B cell (primary cell): ENCODE measurements at regions not wholly inside any gene's neighbourhood (a gene's known extent, or its start where the extent isn't known, plus 50 kb on each side); places are given as distances from the start of the nearest gene placed in this dataset.

Source experiments
- ATAC-seq: fragments of 200-7000 bp; cut with Tn5 transposase; one replicate; pipeline ENCODE4 v1.10.0; 2021; ENCODE audit warnings: low read depth, mild to moderate bottlenecking, moderate number of reproducible peaks, moderate library complexity
- CTCF ChIA-PET: fragments of 350-600 bp; sonication (Branson Sonifier 250); formaldehyde crosslinking; loops from one replicate; lab custom pipeline; 2021; ENCODE audit warnings: antibody characterized with exemption, inconsistent platforms; lab: Charles Lee
- POLR2A ChIA-PET: fragments of 350-600 bp; sonication (Branson Sonifier 250); formaldehyde crosslinking; loops from one replicate; lab custom pipeline; 2021; ENCODE audit warnings: antibody characterized with exemption; lab: Charles Lee
- DNase-seq: peaks from one replicate; pipeline ENCODE4 v3.0.0; 2013
- H2AFZ ChIP-seq: 2 replicates; pipeline ENCODE4 v1.6.1; 2012; ENCODE audit warnings: mild to moderate bottlenecking, low read depth, low read length; ENCODE audit not compliant: insufficient read depth, poor library complexity, severe bottlenecking
- H3K27ac ChIP-seq, 2 donors: 1 replicate in 1 of 2; 2 replicates in 1 of 2; pipeline ENCODE4 v1.5.1; 2012 to 2013; ENCODE audit warnings: low read length in 2 of 2, mild to moderate bottlenecking in 2 of 2, moderate library complexity in 1 of 2
- H3K27me3 ChIP-seq, 4 experiments: fragments of 200-600 bp in 1 of 4; sonication (generic) in 1 of 4; replicated peaks in 1 of 4; 1 replicate in 2 of 4; 2 replicates in 2 of 4; pipeline versions ENCODE4 v1.6.1 to v1.7.0; 2013 to 2016; ENCODE audit warnings: low read length in 3 of 4, mild to moderate bottlenecking in 2 of 4, mixed read lengths in 1 of 4, moderate library complexity in 1 of 4; ENCODE audit not compliant: insufficient read depth in 4 of 4, control insufficient read depth in 3 of 4; ENCODE audit errors: control extremely low read depth in 1 of 4
- H3K36me3 ChIP-seq, 2 experiments: replicated peaks in 1 of 2; 1 replicate in 1 of 2; 2 replicates in 1 of 2; pipeline versions ENCODE4 v1.6.1 to v1.7.1; 2013; ENCODE audit warnings: low read length in 1 of 2; ENCODE audit not compliant: insufficient read depth in 2 of 2, control insufficient read depth in 1 of 2; ENCODE audit errors: control extremely low read depth in 1 of 2, extremely low read depth in 1 of 2
- H3K4me1 ChIP-seq, 2 donors: fragments of 200-600 bp in 1 of 2; sonication (generic) in 1 of 2; 1 replicate in 1 of 2; 2 replicates in 1 of 2; pipeline versions ENCODE4 v1.5.1 to v1.6.1; 2013 to 2017; ENCODE audit warnings: low read length in 2 of 2; ENCODE audit not compliant: control insufficient read depth in 2 of 2, insufficient read depth in 2 of 2
- H3K4me2 ChIP-seq: replicated peaks from 2 replicates; pipeline ENCODE3; 2012; ENCODE audit warnings: mild to moderate bottlenecking, low read depth, low read length; ENCODE audit not compliant: poor library complexity, severe bottlenecking
- H3K4me3 ChIP-seq, 5 experiments: fragments of 200-600 bp in 1 of 5; sonication (generic) in 1 of 5; 1 replicate in 3 of 5; 2 replicates in 2 of 5; pipeline versions ENCODE4 v1.5.1 to v1.7.0; 2011 to 2016; ENCODE audit warnings: low read length in 4 of 5, mild to moderate bottlenecking in 4 of 5, low read depth in 2 of 5, control low read depth in 1 of 5, moderate library complexity in 1 of 5; ENCODE audit not compliant: insufficient read depth in 1 of 5; ENCODE audit errors: control extremely low read depth in 1 of 5, extremely low read depth in 1 of 5
- H3K79me2 ChIP-seq: fragments of 200-600 bp; sonication (generic); one replicate; pipeline ENCODE4 v1.6.0; 2016; ENCODE audit warnings: low read length; ENCODE audit not compliant: control insufficient read depth, insufficient read depth
- H3K9ac ChIP-seq: fragments of 200-600 bp; sonication (generic); 2 replicates; pipeline ENCODE4 v1.6.1; 2017; ENCODE audit warnings: mild to moderate bottlenecking, low read length, moderate library complexity
- H3K9me3 ChIP-seq, 3 donors: one replicate each; pipeline versions ENCODE4 v1.6.1 to v1.7.1; 2013; ENCODE audit warnings: low read length in 2 of 3; ENCODE audit not compliant: control insufficient read depth in 2 of 3, insufficient read depth in 1 of 3; ENCODE audit errors: control extremely low read depth in 1 of 3
- H4K20me1 ChIP-seq: 2 replicates; pipeline ENCODE4 v1.6.0; 2012; ENCODE audit warnings: mild to moderate bottlenecking, low read length; ENCODE audit not compliant: insufficient read depth, control insufficient read depth, poor library complexity, severe bottlenecking
- H3K27ac Mint-ChIP-seq: one replicate; pipeline ENCODE4 v1.8.0; 2021; ENCODE audit warnings: mixed read lengths
- H3K27me3 Mint-ChIP-seq: one replicate; pipeline ENCODE4 v1.8.0; 2021; ENCODE audit warnings: mixed read lengths
- H3K4me1 Mint-ChIP-seq: one replicate; pipeline ENCODE4 v1.8.0; 2021; ENCODE audit warnings: mixed read lengths
- H3K4me3 Mint-ChIP-seq: one replicate; pipeline ENCODE4 v1.8.0; 2021; ENCODE audit warnings: mixed read lengths
- H3K9me3 Mint-ChIP-seq: one replicate; pipeline ENCODE4 v1.8.0; 2022; ENCODE audit warnings: mixed read lengths; ENCODE audit not compliant: insufficient read depth
- EZH2 ChIP-seq: IDR thresholded peaks from 2 replicates; pipeline ENCODE4 v1.6.1; 2012; ENCODE audit warnings: borderline replicate concordance, low read depth, mild to moderate bottlenecking, moderate library complexity, low read length; ENCODE audit not compliant: insufficient read depth, poor library complexity, severe bottlenecking
- WGBS: methylation state at CpG from one replicate; pipeline ENCODE4 v1.1.5; 2013; ENCODE audit warnings: missing lambda C conversion rate; ENCODE audit not compliant: insufficient coverage; 5-methylcytosine and 5-hydroxymethylcytosine counted together
- intact Hi-C: fragments of 100-400 bp; cut with micrococcal nuclease; formaldehyde crosslinking; loops from one replicate; pipeline ENCODE4 v1.10.0; 2022
- TF ChIP-seq, protein P1 (sequence below): fragments of 200-600 bp; IDR thresholded peaks from one replicate; pipeline ENCODE4 v1.8.0; 2022; ENCODE audit warnings: antibody characterized with exemption, mild to moderate bottlenecking

GRCh38 chr21:15528346-15528745, 201.4 kb upstream of the USP25 start:
- H3K4me3 ChIP-seq = no peak overlapping the region
- CTCF ChIA-PET = no interaction called here
- Mint-ChIP-seq H3K9me3 (no peaks in the 10 kb centered on the region), H3K4me1 (no peaks in the 10 kb centered on the region), H3K4me3 (no peak overlapping the region), H3K27me3 (peaks cover 14% of the 10 kb centered on the region), H3K27ac (no peak overlapping the region)
- no peak overlapping the region for H2AFZ ChIP-seq
- no peak overlapping the region for H3K4me2 ChIP-seq
- no peak for TF ChIP-seq EZH2
- TF ChIP-seq, protein P1, sequence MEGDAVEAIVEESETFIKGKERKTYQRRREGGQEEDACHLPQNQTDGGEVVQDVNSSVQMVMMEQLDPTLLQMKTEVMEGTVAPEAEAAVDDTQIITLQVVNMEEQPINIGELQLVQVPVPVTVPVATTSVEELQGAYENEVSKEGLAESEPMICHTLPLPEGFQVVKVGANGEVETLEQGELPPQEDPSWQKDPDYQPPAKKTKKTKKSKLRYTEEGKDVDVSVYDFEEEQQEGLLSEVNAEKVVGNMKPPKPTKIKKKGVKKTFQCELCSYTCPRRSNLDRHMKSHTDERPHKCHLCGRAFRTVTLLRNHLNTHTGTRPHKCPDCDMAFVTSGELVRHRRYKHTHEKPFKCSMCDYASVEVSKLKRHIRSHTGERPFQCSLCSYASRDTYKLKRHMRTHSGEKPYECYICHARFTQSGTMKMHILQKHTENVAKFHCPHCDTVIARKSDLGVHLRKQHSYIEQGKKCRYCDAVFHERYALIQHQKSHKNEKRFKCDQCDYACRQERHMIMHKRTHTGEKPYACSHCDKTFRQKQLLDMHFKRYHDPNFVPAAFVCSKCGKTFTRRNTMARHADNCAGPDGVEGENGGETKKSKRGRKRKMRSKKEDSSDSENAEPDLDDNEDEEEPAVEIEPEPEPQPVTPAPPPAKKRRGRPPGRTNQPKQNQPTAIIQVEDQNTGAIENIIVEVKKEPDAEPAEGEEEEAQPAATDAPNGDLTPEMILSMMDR = no peak
- ATAC-seq (no peak), DNase-seq (no peak)
- 40% methylated on average over 2 of the region's 2 CpGs for WGBS
- no peaks in the 10 kb centered on the region for H3K9me3 ChIP-seq
- POLR2A ChIA-PET = no interaction called here
- H4K20me1 ChIP-seq = no peaks in the 10 kb centered on the region
- H3K4me1 ChIP-seq = no peaks in the 10 kb centered on the region
- no peaks in the 10 kb centered on the region for H3K27me3 ChIP-seq
- H3K36me3 ChIP-seq = no peaks in the 10 kb centered on the region
- H3K79me2 ChIP-seq = no peaks in the 10 kb centered on the region
- H3K27ac ChIP-seq = no peak overlapping the region
- intact Hi-C loops = no loop called here
- no peak overlapping the region for H3K9ac ChIP-seq

DNA sequence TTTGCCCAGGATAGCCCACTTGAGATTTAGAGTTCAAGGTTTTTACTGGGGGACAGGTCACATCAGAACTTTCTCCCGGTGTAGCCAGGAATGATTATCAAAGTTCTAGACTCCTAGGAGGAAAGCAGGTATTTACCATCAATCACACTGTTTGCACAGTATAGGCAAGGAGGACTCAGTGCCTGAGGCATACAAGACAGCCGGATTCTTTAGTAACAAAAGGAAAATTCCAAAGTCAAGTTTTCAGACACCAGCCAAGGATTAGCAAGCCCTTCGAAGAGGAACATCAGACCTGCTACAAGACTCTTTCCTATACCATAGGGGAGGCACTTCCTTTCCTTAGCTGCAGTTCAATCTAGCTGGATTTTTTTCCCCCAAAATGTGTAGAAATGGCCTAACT, 197.8 kb upstream of the USP25 start:
- no peak for DNase-seq
- H4K20me1 ChIP-seq = no peaks in the 10 kb centered on the region
- Mint-ChIP-seq H3K27ac (no peak overlapping the region), H3K27me3 (peaks cover 6% of the 10 kb centered on the region), H3K4me3 (no peak overlapping the region), H3K9me3 (no peaks in the 10 kb centered on the region), H3K4me1 (peaks cover 10% of the 10 kb centered on the region)
- intact Hi-C loops = no loop called here
- H3K27ac ChIP-seq = no peak overlapping the region
- ATAC-seq = no peak
- H2AFZ ChIP-seq = no peak overlapping the region
- ChIA-PET POLR2A (no interaction called here), CTCF (no interaction called here)
- 92% methylated on average over 3 of the region's 3 CpGs for WGBS
- H3K79me2 ChIP-seq = no peaks in the 10 kb centered on the region
- H3K4me3 ChIP-seq = no peak overlapping the region
- H3K27me3 ChIP-seq = no peaks in the 10 kb centered on the region
- H3K4me2 ChIP-seq = no peak overlapping the region
- H3K4me1 ChIP-seq = peaks cover 9 to 11% of the 10 kb centered on the region in 2 donors
- H3K9me3 ChIP-seq = no peaks in the 10 kb centered on the region
- no peaks in the 10 kb centered on the region for H3K36me3 ChIP-seq
- TF ChIP-seq, protein P1 = no peak
- TF ChIP-seq EZH2 = no peak
- no peak overlapping the region for H3K9ac ChIP-seq
